B cell (primary cell): ENCODE measurements at regions not wholly inside any gene's neighbourhood (a gene's known extent, or its start where the extent isn't known, plus 50 kb on each side); places are given as distances from the start of the nearest gene placed in this dataset.

Source experiments
- ATAC-seq: fragments of 200-7000 bp; cut with Tn5 transposase; one replicate; pipeline ENCODE4 v1.10.0; 2021; ENCODE audit warnings: low read depth, mild to moderate bottlenecking, moderate number of reproducible peaks, moderate library complexity
- CTCF ChIA-PET: fragments of 350-600 bp; sonication (Branson Sonifier 250); formaldehyde crosslinking; loops from one replicate; lab custom pipeline; 2021; ENCODE audit warnings: antibody characterized with exemption, inconsistent platforms; lab: Charles Lee
- POLR2A ChIA-PET: fragments of 350-600 bp; sonication (Branson Sonifier 250); formaldehyde crosslinking; loops from one replicate; lab custom pipeline; 2021; ENCODE audit warnings: antibody characterized with exemption; lab: Charles Lee
- DNase-seq: peaks from one replicate; pipeline ENCODE4 v3.0.0; 2013
- H2AFZ ChIP-seq: 2 replicates; pipeline ENCODE4 v1.6.1; 2012; ENCODE audit warnings: mild to moderate bottlenecking, low read depth, low read length; ENCODE audit not compliant: insufficient read depth, poor library complexity, severe bottlenecking
- H3K27ac ChIP-seq, 2 donors: 1 replicate in 1 of 2; 2 replicates in 1 of 2; pipeline ENCODE4 v1.5.1; 2012 to 2013; ENCODE audit warnings: low read length in 2 of 2, mild to moderate bottlenecking in 2 of 2, moderate library complexity in 1 of 2
- H3K27me3 ChIP-seq, 4 experiments: fragments of 200-600 bp in 1 of 4; sonication (generic) in 1 of 4; replicated peaks in 1 of 4; 1 replicate in 2 of 4; 2 replicates in 2 of 4; pipeline versions ENCODE4 v1.6.1 to v1.7.0; 2013 to 2016; ENCODE audit warnings: low read length in 3 of 4, mild to moderate bottlenecking in 2 of 4, mixed read lengths in 1 of 4, moderate library complexity in 1 of 4; ENCODE audit not compliant: insufficient read depth in 4 of 4, control insufficient read depth in 3 of 4; ENCODE audit errors: control extremely low read depth in 1 of 4
- H3K36me3 ChIP-seq, 2 experiments: replicated peaks in 1 of 2; 1 replicate in 1 of 2; 2 replicates in 1 of 2; pipeline versions ENCODE4 v1.6.1 to v1.7.1; 2013; ENCODE audit warnings: low read length in 1 of 2; ENCODE audit not compliant: insufficient read depth in 2 of 2, control insufficient read depth in 1 of 2; ENCODE audit errors: control extremely low read depth in 1 of 2, extremely low read depth in 1 of 2
- H3K4me1 ChIP-seq, 2 donors: fragments of 200-600 bp in 1 of 2; sonication (generic) in 1 of 2; 1 replicate in 1 of 2; 2 replicates in 1 of 2; pipeline versions ENCODE4 v1.5.1 to v1.6.1; 2013 to 2017; ENCODE audit warnings: low read length in 2 of 2; ENCODE audit not compliant: control insufficient read depth in 2 of 2, insufficient read depth in 2 of 2
- H3K4me2 ChIP-seq: replicated peaks from 2 replicates; pipeline ENCODE3; 2012; ENCODE audit warnings: mild to moderate bottlenecking, low read depth, low read length; ENCODE audit not compliant: poor library complexity, severe bottlenecking
- H3K4me3 ChIP-seq, 5 experiments: fragments of 200-600 bp in 1 of 5; sonication (generic) in 1 of 5; 1 replicate in 3 of 5; 2 replicates in 2 of 5; pipeline versions ENCODE4 v1.5.1 to v1.7.0; 2011 to 2016; ENCODE audit warnings: low read length in 4 of 5, mild to moderate bottlenecking in 4 of 5, low read depth in 2 of 5, control low read depth in 1 of 5, moderate library complexity in 1 of 5; ENCODE audit not compliant: insufficient read depth in 1 of 5; ENCODE audit errors: control extremely low read depth in 1 of 5, extremely low read depth in 1 of 5
- H3K79me2 ChIP-seq: fragments of 200-600 bp; sonication (generic); one replicate; pipeline ENCODE4 v1.6.0; 2016; ENCODE audit warnings: low read length; ENCODE audit not compliant: control insufficient read depth, insufficient read depth
- H3K9ac ChIP-seq: fragments of 200-600 bp; sonication (generic); 2 replicates; pipeline ENCODE4 v1.6.1; 2017; ENCODE audit warnings: mild to moderate bottlenecking, low read length, moderate library complexity
- H3K9me3 ChIP-seq, 3 donors: one replicate each; pipeline versions ENCODE4 v1.6.1 to v1.7.1; 2013; ENCODE audit warnings: low read length in 2 of 3; ENCODE audit not compliant: control insufficient read depth in 2 of 3, insufficient read depth in 1 of 3; ENCODE audit errors: control extremely low read depth in 1 of 3
- H4K20me1 ChIP-seq: 2 replicates; pipeline ENCODE4 v1.6.0; 2012; ENCODE audit warnings: mild to moderate bottlenecking, low read length; ENCODE audit not compliant: insufficient read depth, control insufficient read depth, poor library complexity, severe bottlenecking
- H3K27ac Mint-ChIP-seq: one replicate; pipeline ENCODE4 v1.8.0; 2021; ENCODE audit warnings: mixed read lengths
- H3K27me3 Mint-ChIP-seq: one replicate; pipeline ENCODE4 v1.8.0; 2021; ENCODE audit warnings: mixed read lengths
- H3K4me1 Mint-ChIP-seq: one replicate; pipeline ENCODE4 v1.8.0; 2021; ENCODE audit warnings: mixed read lengths
- H3K4me3 Mint-ChIP-seq: one replicate; pipeline ENCODE4 v1.8.0; 2021; ENCODE audit warnings: mixed read lengths
- H3K9me3 Mint-ChIP-seq: one replicate; pipeline ENCODE4 v1.8.0; 2022; ENCODE audit warnings: mixed read lengths; ENCODE audit not compliant: insufficient read depth
- EZH2 ChIP-seq: IDR thresholded peaks from 2 replicates; pipeline ENCODE4 v1.6.1; 2012; ENCODE audit warnings: borderline replicate concordance, low read depth, mild to moderate bottlenecking, moderate library complexity, low read length; ENCODE audit not compliant: insufficient read depth, poor library complexity, severe bottlenecking
- WGBS: methylation state at CpG from one replicate; pipeline ENCODE4 v1.1.5; 2013; ENCODE audit warnings: missing lambda C conversion rate; ENCODE audit not compliant: insufficient coverage; 5-methylcytosine and 5-hydroxymethylcytosine counted together
- intact Hi-C: fragments of 100-400 bp; cut with micrococcal nuclease; formaldehyde crosslinking; loops from one replicate; pipeline ENCODE4 v1.10.0; 2022
- TF ChIP-seq, protein P1 (sequence below): fragments of 200-600 bp; IDR thresholded peaks from one replicate; pipeline ENCODE4 v1.8.0; 2022; ENCODE audit warnings: antibody characterized with exemption, mild to moderate bottlenecking

DNA sequence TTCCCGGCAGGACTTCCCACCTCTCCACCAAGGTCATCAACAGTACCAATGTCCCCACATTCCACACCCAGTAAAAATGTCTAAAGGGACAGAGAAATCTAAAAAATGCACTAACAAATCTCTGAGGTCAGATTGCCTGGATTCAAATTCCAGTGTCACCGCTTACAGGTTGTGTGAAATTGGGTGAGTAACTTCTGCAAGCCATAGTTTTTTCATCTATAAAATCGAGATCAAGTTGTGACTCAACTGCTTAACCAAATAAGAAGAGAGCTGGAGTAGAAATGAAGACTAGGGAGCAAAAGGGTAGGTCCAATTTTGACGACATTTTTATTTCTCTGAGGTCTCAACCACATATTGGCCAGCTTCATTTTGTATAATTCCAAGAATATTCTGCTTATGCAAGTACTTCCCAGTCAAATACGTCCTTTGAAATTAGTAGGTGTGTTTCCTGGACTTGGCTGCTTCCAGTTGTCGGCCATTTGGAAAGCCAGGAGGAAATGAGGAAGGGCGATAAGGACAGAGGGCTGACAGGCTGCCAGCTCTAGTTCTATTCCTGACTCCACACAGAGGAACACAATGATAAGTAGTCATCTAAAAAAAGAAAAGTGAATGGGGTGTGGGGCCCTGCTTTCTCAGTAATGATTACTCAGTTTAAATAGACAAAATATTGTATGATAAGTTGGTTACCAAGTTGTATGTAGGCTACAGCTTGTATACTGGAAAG lies 57.7 kb upstream of the ZC3H11B start:
- Mint-ChIP-seq H3K27me3 (peaks cover 14% of the 10 kb centered on the region), H3K4me1 (no peaks in the 10 kb centered on the region), H3K9me3 (no peaks in the 10 kb centered on the region), H3K27ac (no peak overlapping the region), H3K4me3 (no peak overlapping the region)
- WGBS, result 79% methylated on average over 2 of the region's 7 CpGs
- no peaks in the 10 kb centered on the region for H3K79me2 ChIP-seq
- H3K27ac ChIP-seq, result no peak overlapping the region
- no peak overlapping the region for H2AFZ ChIP-seq
- H3K9me3 ChIP-seq, result no peaks in the 10 kb centered on the region
- H4K20me1 ChIP-seq, result no peaks in the 10 kb centered on the region
- no peaks in the 10 kb centered on the region for H3K36me3 ChIP-seq
- intact Hi-C loops, result no loop called here
- ChIA-PET CTCF (no interaction called here), POLR2A (no interaction called here)
- TF ChIP-seq, protein P1, sequence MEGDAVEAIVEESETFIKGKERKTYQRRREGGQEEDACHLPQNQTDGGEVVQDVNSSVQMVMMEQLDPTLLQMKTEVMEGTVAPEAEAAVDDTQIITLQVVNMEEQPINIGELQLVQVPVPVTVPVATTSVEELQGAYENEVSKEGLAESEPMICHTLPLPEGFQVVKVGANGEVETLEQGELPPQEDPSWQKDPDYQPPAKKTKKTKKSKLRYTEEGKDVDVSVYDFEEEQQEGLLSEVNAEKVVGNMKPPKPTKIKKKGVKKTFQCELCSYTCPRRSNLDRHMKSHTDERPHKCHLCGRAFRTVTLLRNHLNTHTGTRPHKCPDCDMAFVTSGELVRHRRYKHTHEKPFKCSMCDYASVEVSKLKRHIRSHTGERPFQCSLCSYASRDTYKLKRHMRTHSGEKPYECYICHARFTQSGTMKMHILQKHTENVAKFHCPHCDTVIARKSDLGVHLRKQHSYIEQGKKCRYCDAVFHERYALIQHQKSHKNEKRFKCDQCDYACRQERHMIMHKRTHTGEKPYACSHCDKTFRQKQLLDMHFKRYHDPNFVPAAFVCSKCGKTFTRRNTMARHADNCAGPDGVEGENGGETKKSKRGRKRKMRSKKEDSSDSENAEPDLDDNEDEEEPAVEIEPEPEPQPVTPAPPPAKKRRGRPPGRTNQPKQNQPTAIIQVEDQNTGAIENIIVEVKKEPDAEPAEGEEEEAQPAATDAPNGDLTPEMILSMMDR, result no peak
- no peak for TF ChIP-seq EZH2
- DNase-seq, result no peak
- no peak overlapping the region for H3K4me2 ChIP-seq
- no peak for ATAC-seq
- H3K9ac ChIP-seq, result no peak overlapping the region
- no peaks in the 10 kb centered on the region for H3K27me3 ChIP-seq
- no peaks in the 10 kb centered on the region for H3K4me1 ChIP-seq
- no peak overlapping the region for H3K4me3 ChIP-seq

DNA sequence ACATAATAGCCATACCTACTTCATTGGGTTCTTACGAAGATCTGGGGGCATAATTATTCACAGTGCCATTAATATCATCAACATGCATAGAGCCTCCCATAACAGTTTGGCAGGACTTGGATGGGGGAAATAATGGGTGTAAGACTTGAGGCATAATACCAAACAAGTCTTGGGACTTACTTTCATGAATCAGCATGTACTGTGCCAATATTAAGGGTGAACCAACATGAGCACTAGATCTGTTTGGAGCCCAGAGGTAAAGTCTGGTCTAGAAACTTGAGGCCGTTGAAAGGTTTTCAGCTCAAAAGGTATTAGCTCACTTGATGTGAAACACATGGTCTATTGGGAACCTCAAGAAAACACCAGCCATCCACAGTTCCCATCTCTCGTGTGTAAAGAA lies 56.7 kb upstream of the ZC3H11B start:
- H4K20me1 ChIP-seq, result no peaks in the 10 kb centered on the region
- no CpG with 5 or more reads among the region's 3 CpGs for WGBS
- no peak overlapping the region for H3K4me3 Mint-ChIP-seq
- H3K9ac ChIP-seq, result no peak overlapping the region
- H3K27me3 ChIP-seq, result no peaks in the 10 kb centered on the region
- H3K9me3 Mint-ChIP-seq, result no peaks in the 10 kb centered on the region
- no peak overlapping the region for H2AFZ ChIP-seq
- POLR2A ChIA-PET, result no interaction called here
- ATAC-seq, result no peak
- no peak overlapping the region for H3K4me3 ChIP-seq
- no peaks in the 10 kb centered on the region for H3K4me1 ChIP-seq
- no peaks in the 10 kb centered on the region for H3K79me2 ChIP-seq
- H3K27me3 Mint-ChIP-seq, result peaks cover 10% of the 10 kb centered on the region
- CTCF ChIA-PET, result no interaction called here
- H3K4me2 ChIP-seq, result no peak overlapping the region
- no peaks in the 10 kb centered on the region for H3K36me3 ChIP-seq
- DNase-seq, result no peak
- H3K27ac ChIP-seq, result no peak overlapping the region
- H3K4me1 Mint-ChIP-seq, result no peaks in the 10 kb centered on the region
- no peaks in the 10 kb centered on the region for H3K9me3 ChIP-seq
- H3K27ac Mint-ChIP-seq, result no peak overlapping the region
- intact Hi-C loops, result no loop called here
- TF ChIP-seq EZH2, result no peak
- TF ChIP-seq, protein P1, result no peak
